ENCODE measurements at regions not wholly inside any gene's neighbourhood (a gene's known extent, or its start where the extent isn't known, plus 50 kb on each side); places are given as distances from the start of the nearest gene placed in this dataset.

GRCh38 chr13:44118881-44119280 lies 239.2 kb downstream of the LACC1 start:
- ChIA-PET POLR2A (ENCODE audit: partially characterized antibody) (interaction anchor here (0.8 kb wide), 1 partner anchor 318 kb away, joined by 3 read pairs; no protein-coding TSS in a partner anchor), CTCF (ENCODE audit: partially characterized antibody) (interaction anchor here (1.2 kb wide), 1 partner anchor 20 kb away, joined by 4 read pairs; no protein-coding TSS in a partner anchor)

More at GRCh38 chr13:44118881-44119280, 239.2 kb downstream of the LACC1 start:
- Histone ChIP-seq H3K27me3 (replicated peaks in 1 of 4; ENCODE audit: control insufficient read depth in 3 of 4, extremely low read depth in 1 of 4, insufficient read depth in 3 of 4, low read length in 3 of 4) (no peaks in the 10 kb centered on the region), H4K8ac (ENCODE audit: extremely low read depth, insufficient read depth, low read length) (no peak overlapping the region), H2BK15ac (ENCODE audit: low read length) (no peak overlapping the region), H3K56ac (replicated peaks; ENCODE audit: insufficient read length, low read depth, low read length) (no peak overlapping the region), H3K18ac (ENCODE audit: extremely low read depth, low read length) (no peak overlapping the region), H3K4me1 (replicated peaks in 1 of 4; ENCODE audit: control insufficient read depth in 3 of 4, insufficient read depth in 4 of 4, low read length in 3 of 4) (peaks cover 2 to 7% (median 3%) of the 10 kb centered on the region in 4 experiments; a peak in 5 of 7 replicates), H2AK5ac (ENCODE audit: low read depth, low read length) (no peak overlapping the region), H4K91ac (replicated peaks; ENCODE audit: insufficient read length, low read length) (no peak overlapping the region), H4K20me1 (replicated peaks in 1 of 2; ENCODE audit: control insufficient read depth in 1 of 2, insufficient read depth in 2 of 2, low read length in 2 of 2) (no peaks in the 10 kb centered on the region), H3K79me2 (ENCODE audit: control insufficient read depth in 1 of 2, insufficient read depth in 2 of 2, low read length in 2 of 2) (no peaks in the 10 kb centered on the region), H3K14ac (ENCODE audit: insufficient read length) (no peak overlapping the region), H2AFZ (ENCODE audit: low read length) (no peak overlapping the region; the same call in 1 of the 2 replicates), H3K4me2 (ENCODE audit: insufficient read depth in 1 of 2, low read depth in 2 of 2, low read length in 2 of 2) (no peak overlapping the region), H3K36me3 (ENCODE audit: control insufficient read depth in 2 of 4, insufficient read depth in 4 of 4, low read length in 3 of 4) (no peaks in the 10 kb centered on the region; a peak in 1 of 8 replicates), H3K9ac (replicated peaks in 1 of 4; ENCODE audit: extremely low read depth in 1 of 4, low read depth in 3 of 4, low read length in 3 of 4) (no peak overlapping the region), H3K27ac (ENCODE audit: low read depth, low read length) (no peak overlapping the region), H2BK20ac (ENCODE audit: low read length) (no peak overlapping the region), H3K9me3 (ENCODE audit: insufficient read depth in 2 of 2, low read depth in 1 of 2, low read length in 1 of 2) (peaks cover 7 to 9% of the 10 kb centered on the region in 2 experiments; a peak in 2 of 4 replicates), H3K4me3 (ENCODE audit: extremely low read depth in 1 of 4, insufficient read depth in 2 of 4, low read depth in 3 of 4, low read length in 4 of 4) (no peak overlapping the region), H2BK12ac (ENCODE audit: low read depth, low read length) (no peak overlapping the region), H3K79me1 (ENCODE audit: low read depth, low read length) (no peaks in the 10 kb centered on the region), H3K4ac (replicated peaks; ENCODE audit: insufficient read length, low read depth, low read length) (no peak overlapping the region), H3K23ac (ENCODE audit: insufficient read length) (no peak overlapping the region), H3K23me2 (ENCODE audit: low read depth, low read length) (no peaks in the 10 kb centered on the region), H2BK120ac (replicated peaks; ENCODE audit: low read depth, low read length) (no peak overlapping the region), H2BK5ac (ENCODE audit: low read depth, low read length) (no peak overlapping the region), H4K5ac (ENCODE audit: insufficient read length, low read depth, low read length) (no peak overlapping the region)
- TF ChIP-seq SIN3A (conservative IDR thresholded peaks at IDR 0.05 in 1 of 2, IDR thresholded peaks at IDR 0.05 in 1 of 2; ENCODE audit: low read depth in 1 of 2, low read length in 2 of 2) = no peak
- no peak for TF ChIP-seq HDAC6 (IDR thresholded peaks at IDR 0.05; ENCODE audit: low read depth, low read length)
- TF ChIP-seq TAF7 (optimal IDR thresholded peaks at IDR 0.05; ENCODE audit: borderline replicate concordance, low read depth, low read length) = no peak
- TF ChIP-seq SP2 (IDR thresholded peaks at IDR 0.05; ENCODE audit: low read length) = no peak
- no peak for TF ChIP-seq KDM1A (IDR thresholded peaks at IDR 0.05; ENCODE audit: borderline replicate concordance, low read length)
- DNase-seq (ENCODE audit: low read depth in 1 of 2, low spot score in 2 of 2) (no peak), FAIRE-seq (no peak)
